EH (cell line): ENCODE measurements at regions not wholly inside any gene's neighbourhood (a gene's known extent, or its start where the extent isn't known, plus 50 kb on each side); places are given as distances from the start of the nearest gene placed in this dataset.
A peak's percentile ranks its signal among the peaks of the same experiment; 100 is the strongest.

Experiments used
- DNase-seq: peaks from one replicate; pipeline ENCODE4 v3.0.0-alpha.2; 2015; ENCODE audit warnings: low read depth

DNA sequence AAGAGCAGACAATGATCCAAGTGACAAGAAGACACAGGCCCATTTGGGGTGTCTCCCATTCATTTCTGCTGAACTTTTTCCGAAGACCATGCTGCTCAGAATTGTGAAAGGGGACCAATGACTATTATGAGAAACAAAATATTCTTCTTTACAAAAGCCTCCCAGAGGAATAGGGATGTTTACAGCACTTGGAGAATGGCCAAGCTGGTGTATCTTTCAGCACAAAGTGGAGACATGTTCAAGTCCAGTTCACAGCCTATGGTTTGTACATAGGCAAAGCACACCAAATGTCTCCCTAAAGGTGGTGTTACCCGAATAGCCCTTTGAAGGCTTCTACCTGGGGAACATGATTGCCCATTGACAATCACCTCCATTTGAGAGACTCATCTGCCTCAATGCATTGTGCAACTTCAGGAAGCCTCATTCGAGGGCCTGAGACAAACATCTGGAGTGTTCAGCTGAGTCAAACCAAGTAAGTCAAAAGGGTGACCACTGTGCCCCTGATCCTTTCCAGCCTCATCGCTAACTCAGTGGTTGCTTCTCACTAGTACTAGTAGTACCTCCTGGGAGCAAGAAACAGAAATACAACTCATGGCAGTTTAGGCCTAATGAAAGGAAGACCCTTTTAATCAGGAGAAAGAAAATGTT, 451.0 kb upstream of the MARCKS start:
- no peak for DNase-seq

DNA sequence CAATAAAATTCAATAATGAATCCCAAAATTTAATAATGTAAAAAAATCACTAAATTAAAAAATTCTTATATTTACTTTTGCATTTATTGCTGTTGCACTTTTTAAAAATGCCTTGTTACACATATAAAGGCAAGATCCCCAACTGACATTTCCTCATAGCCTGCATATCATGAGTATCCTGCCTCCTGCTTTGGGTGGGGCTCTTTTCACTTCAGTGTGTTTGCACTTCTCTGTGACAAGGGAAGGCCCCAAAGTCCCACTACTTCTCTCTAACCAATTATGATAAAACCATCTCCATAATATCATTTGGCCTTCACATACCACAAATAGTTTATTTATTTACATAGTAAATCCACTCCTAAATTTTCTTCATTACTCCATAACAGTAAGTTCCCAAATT, 446.1 kb upstream of the MARCKS start:
- DNase-seq = peak; percentile 47

DNA sequence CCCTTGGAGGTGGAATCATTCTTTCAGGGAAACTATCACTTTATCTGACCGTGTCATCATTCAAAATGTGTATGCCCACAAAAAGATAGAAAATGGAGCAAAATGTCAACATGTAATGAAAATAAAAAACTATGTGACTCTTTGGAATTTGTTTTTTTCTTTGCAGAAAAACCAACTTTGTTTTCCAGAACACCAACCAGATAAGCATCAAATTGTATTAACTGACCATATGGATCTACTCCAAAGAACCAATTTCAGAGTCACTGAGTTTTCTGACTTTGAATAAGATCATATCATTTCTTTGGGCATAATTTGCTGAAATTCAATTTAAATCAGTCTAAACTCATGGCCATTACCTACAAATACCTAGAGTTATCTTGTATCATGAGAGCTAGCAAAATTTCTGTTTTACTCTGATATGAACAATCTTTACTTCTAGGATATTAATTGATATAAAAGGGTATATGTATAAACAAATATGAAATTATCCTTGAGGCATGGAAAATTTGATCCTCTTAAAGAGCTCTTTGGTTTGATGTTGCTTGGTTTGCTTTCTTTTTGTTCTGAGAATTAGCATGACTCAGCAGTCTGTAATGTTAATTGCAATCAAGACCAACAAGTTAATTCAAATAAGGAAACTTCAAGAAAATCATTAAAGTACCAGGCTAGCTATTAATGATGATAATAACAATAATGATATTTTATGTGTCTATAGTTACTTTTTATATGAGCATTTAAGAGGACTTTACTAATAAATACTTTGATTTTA, 444.4 kb upstream of the MARCKS start:
- peak; percentile 53 for DNase-seq

DNA sequence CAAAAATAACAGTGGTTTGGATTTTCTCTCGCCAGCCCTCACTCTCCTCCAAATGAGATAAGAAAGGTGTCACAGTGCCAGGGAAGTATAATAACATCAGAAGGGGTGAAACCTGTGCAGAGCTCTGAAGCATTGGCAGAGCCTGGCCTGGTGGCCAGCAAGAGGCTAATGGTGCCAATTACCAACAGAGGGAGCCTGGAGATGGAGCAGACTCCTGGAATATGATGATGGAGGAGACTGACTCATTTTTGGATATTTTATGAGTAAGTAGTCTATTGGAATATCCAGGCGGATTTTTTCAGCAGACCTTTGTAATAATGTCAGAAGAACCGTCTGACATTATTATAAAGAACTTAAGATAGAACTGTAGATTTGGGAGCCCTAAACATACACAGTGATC, 442.6 kb upstream of the MARCKS start:
- peak; percentile 88 for DNase-seq

DNA sequence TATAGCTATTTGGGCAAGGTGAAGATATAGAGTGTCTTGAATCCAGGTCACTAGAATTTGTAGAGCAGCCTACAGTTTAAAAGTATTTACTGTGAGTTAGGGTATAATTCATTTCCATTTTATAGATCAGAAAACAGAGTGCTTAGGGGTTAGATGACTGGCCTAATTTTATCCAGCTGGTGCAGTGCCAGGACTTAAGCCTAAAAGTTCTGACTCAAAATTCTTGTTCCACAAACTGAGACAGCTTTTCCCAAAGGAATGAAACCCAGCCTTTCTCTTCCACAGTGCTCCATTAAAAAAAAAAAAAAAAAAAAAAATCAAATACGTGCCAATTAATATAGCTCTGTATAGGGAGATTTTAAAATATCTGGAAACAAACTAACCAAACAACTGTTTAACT, 441.0 kb upstream of the MARCKS start:
- peak; percentile 83 for DNase-seq

DNA sequence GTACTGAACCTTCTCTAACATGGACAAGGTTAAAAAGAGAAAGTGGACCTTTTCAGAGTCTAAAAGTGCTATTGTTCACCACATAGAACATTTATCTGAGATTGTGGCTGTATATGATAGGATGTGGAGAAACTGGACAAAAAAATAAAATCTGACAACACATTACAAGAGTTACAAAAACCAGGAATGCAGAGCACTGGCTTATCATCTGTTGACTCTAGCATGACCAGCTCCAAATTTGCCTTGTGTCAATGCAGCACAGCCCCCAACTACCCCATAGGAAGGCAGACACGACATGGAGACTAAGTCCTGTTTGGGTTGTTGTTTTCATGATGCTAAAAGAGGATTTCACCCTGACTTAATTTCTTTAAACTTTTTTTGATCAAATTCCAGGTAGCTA, 436.9 kb upstream of the MARCKS start:
- no peak for DNase-seq

DNA sequence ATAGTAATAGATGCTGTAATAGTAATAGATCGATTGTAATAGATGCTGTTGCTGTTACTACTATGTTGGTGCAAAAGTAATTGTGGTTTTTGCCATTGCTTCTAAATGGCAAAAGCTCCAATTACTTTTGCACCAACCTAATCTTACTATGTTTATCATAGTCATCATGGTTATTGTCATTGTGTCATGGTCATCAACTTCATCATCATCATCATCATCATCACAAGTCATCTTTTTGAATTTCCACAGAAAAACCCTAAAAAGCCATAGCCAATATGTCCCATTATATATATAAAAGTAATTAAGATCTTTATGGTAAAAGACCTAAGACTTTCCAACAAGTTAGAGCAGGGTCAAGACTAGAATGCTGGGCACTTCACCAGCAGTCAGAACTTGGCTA, 435.1 kb upstream of the MARCKS start:
- DNase-seq = no peak

DNA sequence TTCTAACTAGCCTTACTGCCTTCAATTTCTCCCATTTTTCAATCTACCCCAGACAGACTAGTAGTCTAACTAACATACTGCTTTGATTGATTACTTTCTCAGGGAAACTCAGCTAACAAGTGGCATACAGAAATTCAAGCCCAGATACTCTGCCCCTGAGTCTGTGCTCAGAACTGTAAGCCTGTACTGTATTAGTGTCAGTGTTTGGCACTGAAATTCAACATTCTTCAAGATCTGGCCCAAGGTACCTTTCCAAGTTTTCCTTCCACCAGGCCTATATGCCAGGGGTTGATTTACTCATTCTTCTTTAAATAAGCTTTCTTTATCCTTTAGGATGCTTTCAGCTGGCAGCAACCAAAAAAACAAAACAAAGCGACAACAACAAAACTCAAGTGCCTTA, 433.2 kb upstream of the MARCKS start:
- no peak for DNase-seq

DNA sequence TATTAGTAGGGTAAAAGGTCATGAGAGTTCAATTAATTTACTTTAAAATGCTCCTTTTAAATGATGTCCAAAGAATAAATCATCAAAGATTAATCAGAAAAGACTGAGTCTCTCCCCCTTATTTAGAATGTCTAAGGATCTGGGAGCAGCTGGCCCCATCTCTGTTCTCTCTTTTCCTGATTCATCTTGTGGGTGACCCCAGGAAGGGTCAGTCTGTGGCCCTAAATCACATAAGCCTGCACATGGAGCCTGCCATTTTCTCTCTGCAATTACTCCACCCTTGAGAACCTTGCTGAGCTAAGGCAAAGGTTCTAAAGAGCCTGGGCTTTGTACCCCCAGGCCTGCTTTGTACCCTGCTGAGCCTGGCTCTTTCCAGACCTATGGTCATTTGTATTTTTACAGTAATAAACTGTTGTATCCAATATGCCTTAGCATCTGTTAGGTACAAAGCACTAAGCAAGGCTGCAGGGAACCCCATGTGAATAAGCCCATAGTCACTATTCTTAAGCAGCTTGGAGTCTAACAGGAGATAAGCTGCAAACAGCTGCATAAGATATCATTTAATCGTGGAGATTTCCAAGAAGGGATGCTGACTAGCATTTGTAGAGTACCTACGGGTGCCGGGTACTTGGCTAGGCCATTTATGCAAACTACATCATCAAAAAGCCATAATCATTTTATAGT, 431.0 kb upstream of the MARCKS start:
- DNase-seq = no peak

DNA sequence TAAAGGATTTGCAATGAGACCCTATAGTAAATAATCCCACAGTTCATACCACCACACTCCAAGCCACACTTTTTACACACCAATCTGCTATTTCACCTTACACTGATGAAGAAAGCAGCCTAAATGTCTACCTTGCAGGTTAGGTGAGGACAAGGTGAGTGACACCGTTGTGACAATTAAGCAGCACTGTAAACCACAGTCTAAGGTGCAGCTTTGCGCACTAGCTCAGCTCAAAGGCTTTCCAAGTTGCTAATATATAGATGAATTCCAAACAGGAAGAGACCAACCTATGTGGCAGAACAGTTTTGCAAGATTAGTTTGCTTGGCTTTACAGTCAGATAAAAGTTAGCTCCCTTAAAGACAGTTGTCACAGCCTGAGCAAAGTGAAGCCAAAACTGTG, 429.5 kb upstream of the MARCKS start:
- no peak for DNase-seq

DNA sequence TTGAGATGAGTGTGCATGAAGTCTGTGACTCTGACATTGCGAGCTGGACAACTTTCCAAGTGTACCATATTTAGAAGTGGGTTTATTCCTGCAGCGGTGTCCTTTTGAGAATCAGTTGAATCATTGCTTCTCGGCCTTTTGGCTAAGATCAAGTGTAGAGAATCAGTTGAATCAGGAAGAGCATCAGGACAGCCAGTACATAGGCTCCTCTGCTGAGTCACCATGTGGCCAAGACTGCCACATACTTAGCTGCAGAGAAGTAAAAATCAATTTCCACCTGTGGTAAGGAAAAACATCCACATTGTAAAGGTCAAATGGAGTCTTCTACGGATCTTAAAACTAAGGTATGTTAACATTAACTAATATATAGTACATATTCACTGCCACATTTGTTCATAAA, 428.4 kb upstream of the MARCKS start:
- peak; percentile 50 for DNase-seq

DNA sequence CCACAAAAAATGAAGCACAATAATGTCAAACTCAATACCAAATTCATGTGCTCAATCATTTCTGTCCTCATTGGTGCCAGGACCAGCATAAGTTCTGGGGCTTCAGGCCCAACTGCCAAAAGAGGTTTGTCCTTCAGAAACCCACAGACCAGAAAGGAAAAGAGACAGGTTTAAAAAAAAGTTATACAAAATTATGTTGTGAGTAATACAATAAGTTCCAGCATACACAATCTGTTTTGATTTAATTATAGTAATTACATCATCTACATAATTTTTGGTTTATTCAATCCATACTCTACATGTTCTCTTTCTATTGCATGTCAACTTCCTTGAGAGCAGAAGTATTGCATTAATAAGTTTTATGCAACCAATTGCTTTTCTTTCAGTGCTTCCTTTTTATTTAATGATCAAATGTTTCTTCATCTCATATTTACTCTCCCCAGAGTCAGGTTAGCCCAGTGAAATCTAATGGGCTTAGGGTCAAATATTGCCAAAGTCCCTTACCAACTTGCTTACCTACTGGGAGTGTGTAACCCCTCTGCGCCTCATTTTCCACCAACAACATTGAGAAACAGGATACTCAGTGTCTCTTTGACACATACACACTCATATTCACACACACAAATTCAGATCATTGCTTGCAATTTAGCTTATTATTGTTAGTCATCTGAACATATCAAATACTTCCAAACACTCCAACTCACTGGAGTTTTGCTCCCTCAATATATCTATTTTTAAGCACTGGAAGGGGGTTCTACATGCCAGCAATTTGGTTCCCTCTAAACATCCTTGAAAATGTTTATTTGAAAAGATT, 424.4 kb upstream of the MARCKS start:
- DNase-seq = peak; percentile 33

DNA sequence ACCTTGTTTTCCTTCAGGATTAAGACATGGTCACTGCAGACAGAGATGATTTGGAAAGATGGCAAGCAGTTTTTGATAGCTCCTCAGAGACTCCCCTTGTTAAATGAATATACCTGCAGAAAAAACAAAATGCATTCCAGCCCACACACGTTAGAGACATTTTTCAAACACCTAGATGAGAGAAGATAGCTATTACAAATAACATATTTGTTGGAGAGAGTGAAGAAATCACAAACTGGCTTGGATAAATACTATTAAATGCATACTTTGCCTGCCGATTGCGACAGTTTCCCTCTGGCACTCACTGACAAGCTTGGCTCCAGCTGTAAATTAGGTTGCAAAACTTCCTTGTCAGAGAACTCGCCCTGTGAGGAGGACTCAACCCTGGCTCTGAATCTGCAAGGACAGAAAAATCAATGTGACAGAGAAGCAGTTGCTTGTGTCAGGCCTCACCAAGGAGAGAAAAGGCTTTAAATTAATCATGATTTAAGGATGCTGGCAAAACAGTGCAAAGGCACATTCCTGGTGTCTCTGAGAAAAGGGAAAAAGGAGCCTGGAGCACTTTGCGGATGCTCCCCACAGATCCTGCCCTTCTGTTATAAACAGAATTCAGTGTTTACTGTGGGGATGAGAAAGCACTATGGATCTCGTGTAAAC, 423.7 kb upstream of the MARCKS start:
- peak; percentile 96 for DNase-seq

DNA sequence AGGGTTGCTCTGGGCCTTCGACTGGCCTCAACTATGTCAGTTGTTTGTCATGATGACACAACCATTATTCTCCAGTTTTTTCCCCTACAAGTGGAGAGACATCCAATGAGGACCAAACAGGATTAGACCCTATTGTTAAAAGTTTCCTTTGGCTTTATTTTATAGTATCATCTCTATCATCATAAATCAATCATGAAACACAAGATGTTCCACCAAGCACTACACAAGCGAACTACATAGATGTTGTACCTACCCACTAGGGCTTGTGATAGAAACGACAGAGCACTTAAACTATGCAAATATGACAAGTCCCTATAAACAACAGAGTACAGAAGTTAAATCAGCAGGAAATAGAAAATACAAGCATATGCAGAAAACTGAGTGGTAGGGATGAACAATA, 422.5 kb upstream of the MARCKS start:
- no peak for DNase-seq

DNA sequence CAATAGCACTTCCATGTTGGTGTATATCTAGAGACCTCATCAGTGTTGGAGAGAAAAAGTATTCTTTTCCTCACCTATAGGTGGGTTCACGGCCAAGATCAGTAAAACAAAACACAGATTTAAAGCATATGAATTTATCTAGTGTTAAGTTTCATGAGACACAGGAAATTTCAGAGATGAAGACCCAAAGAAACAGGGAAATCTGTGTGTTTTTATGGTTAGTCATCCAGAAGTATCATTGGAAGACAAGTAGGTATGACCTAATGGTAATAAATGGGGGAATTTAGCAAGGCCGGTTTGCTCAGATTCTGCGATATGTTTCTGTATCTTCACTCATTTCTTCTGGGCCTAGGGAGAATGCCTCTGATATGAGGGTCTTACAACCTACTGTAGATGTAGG, 419.6 kb upstream of the MARCKS start:
- DNase-seq = peak; percentile 58

DNA sequence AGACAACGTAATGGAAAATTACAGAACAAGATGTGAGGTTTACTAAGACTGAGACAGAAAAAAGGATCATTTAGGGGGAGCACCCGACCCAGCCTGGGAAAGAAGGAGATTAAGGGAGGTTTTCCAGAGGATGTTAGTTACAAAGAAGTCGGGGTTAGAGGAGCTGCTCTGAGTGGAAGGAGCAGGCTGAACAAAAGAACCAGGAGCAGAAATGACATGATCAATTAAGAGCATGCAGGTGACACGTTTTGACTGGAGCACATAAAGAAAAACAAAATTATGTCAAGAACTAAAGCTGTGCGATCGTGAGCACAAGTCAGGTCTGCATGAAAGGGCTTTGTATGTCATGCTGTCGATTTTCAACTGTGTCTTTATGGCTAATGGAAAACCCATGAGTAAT, 417.3 kb upstream of the MARCKS start:
- no peak for DNase-seq

DNA sequence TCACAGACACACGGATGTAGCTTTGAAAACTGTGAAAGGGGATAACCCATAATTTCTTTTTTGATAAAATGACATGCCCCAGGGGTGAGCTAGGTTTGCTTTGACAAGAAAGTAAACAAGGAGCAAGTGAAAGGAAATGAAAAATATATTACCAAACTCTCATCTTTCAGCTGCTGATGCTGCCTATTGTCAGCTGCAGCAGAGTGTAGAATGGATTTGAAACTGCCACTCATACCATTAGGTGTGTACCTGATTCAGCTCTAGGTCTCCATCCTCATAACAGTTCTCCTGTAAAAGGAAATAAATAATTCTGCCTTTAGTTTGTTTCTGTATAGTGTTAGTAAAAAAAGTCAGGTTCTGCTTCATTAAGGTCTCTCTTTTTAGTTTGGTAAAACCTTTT, 415.1 kb upstream of the MARCKS start:
- DNase-seq = no peak

DNA sequence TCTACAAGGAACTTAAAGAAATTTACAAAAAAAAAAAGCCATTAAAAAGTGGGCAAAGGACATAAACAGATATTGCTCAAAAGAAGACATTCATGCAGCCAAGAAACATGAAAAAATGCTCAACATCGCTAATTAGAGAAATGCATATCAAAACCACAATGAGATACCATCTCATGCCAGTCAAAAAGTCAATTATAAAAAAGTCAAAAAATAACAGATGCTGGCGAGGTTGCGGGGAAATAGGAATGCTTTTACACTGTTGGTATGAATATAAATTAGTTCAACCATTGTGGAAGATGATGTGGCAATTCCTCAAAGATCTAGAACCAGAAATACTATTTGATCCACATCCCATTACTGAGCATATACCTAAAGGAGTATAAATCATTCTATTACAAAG, 411.9 kb upstream of the MARCKS start:
- peak; percentile 51 for DNase-seq

DNA sequence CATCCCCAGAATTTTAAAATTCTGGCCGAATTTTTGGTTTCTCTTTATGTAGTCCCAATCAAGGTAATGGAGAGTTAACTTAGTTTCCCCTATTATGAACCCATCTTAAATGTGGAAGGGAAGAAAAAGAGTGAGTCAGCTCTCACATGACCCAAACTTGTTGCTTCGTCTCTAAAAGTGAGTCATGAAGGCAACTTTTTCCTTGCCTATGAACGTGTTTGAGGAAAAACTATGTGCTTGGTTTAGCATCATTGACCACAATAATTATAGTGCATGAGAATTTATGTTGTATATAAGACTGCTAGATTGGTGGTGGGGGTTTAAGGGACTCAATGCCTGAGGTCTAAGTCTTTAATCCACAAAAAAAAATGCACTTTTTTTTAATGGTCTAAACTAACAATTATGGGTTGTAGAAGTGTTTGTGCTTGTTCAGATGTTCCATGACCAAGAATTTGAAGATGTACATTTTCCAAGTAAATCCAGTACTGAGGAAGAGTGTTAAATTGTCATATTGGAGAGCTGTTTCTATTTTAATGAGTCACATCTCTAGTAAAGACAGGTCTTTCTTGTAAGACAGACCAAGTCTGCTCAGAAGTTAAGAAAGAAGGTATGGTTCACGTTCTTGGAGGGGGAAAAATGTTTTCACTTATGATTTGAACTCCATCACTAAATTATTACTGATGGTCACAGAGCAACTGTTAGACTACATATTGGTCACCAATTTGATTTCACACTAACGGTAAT, 409.9 kb upstream of the MARCKS start:
- DNase-seq = peak; percentile 96

DNA sequence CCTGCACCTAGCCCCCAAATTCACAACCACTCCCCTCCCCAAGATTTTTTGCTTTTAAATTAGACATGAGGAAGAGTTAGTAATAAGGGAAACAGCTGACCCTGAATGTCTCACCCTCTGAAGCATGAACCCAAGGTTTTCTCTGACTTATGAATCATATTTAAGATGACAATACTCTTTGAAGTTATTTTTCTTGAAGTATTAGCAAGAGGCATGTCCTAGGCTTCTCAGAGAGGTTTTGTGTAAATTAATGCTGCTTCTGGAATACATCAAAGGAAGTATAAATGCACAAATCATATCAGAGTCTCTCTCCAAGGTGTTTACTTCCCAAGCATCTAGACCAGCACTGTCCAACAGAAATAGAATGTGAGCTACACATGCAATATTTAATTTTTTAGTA, 408.1 kb upstream of the MARCKS start:
- peak; percentile 55 for DNase-seq

DNA sequence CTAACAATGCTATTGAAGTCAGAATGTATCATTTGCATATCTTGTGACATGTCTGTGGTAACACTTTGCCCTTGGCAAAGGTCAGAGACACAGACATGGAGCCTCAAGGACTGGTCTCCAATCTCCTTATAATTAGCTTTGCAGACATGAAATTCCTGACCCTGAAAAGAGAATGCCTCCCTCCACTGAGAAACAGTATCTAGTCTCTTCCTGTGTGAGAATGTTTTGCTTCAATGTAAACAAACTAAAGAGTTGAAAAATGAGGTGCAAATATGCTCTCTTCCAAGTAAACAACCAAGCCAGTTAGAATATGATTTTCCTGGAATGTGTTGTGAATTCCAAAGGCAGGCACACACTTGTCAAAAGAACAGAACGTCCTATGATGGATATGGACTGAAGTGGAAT, 407.1 kb upstream of the MARCKS start:
- peak; percentile 85 for DNase-seq
